CD4-positive, alpha-beta T cell treated with Interleukin-17A for 1 hour (primary cell): ENCODE measurements at regions not wholly inside any gene's neighbourhood (a gene's known extent, or its start where the extent isn't known, plus 50 kb on each side); places are given as distances from the start of the nearest gene placed in this dataset.

Experiments used
- DNase-seq: peaks from one replicate; pipeline ENCODE4 v3.0.0-alpha.2; 2020

GRCh38 chr9:13896047-13896446 is 417.9 kb downstream of the NFIB start:
- DNase-seq: no peak

GRCh38 chr9:13885258-13885657 is 428.7 kb downstream of the NFIB start:
- no peak for DNase-seq

GRCh38 chr9:13879981-13880380 is 434.0 kb downstream of the NFIB start:
- DNase-seq: no peak

GRCh38 chr9:13879011-13879410 is 434.9 kb downstream of the NFIB start:
- DNase-seq: no peak

GRCh38 chr9:13878241-13878711 is 435.7 kb downstream of the NFIB start:
- no peak for DNase-seq

GRCh38 chr9:13876741-13877140 is 437.2 kb downstream of the NFIB start:
- no peak for DNase-seq

- DNase-seq: no peak
These were observed 440.7 kb downstream of the NFIB start for GRCh38 chr9:13873203-13873602.

GRCh38 chr9:13868336-13868735 is 445.6 kb downstream of the NFIB start:
- no peak for DNase-seq

GRCh38 chr9:13865869-13866268 is 448.1 kb downstream of the NFIB start:
- DNase-seq: no peak

GRCh38 chr9:13863112-13863511 is 450.8 kb downstream of the NFIB start:
- DNase-seq: no peak

- no peak for DNase-seq
These were observed 451.3 kb downstream of the NFIB start for GRCh38 chr9:13862654-13863053.

- DNase-seq: no peak
These were observed 452.8 kb downstream of the NFIB start for GRCh38 chr9:13860946-13861640.

GRCh38 chr9:13860019-13860418 is 453.9 kb downstream of the NFIB start:
- no peak for DNase-seq

GRCh38 chr9:13857521-13857920 is 456.4 kb downstream of the NFIB start:
- no peak for DNase-seq

- no peak for DNase-seq
These were observed 466.7 kb downstream of the NFIB start for GRCh38 chr9:13847270-13847669.

- no peak for DNase-seq
These were observed 468.5 kb downstream of the NFIB start for GRCh38 chr9:13845460-13845859.

GRCh38 chr9:13841746-13842462 is 472.0 kb downstream of the NFIB start:
- no peak for DNase-seq

GRCh38 chr9:13832446-13832845 is 481.5 kb downstream of the NFIB start:
- no peak for DNase-seq

- no peak for DNase-seq
These were observed 490.9 kb downstream of the NFIB start for GRCh38 chr9:13823026-13823425.

- no peak for DNase-seq
These were observed 496.1 kb downstream of the NFIB start for GRCh38 chr9:13817754-13818278.

- DNase-seq: no peak
These were observed 497.1 kb downstream of the NFIB start for GRCh38 chr9:13816837-13817236.

GRCh38 chr9:13814647-13815400 is 499.1 kb downstream of the NFIB start:
- no peak for DNase-seq

- DNase-seq: no peak
These were observed 502.1 kb downstream of the NFIB start for GRCh38 chr9:13811876-13812275.

- no peak for DNase-seq
These were observed 503.4 kb downstream of the NFIB start for GRCh38 chr9:13810510-13810909.
